ENCODE measurements at regions not wholly inside any gene's neighbourhood (a gene's known extent, or its start where the extent isn't known, plus 50 kb on each side); places are given as distances from the start of the nearest gene placed in this dataset.

GRCh38 chr2:67479261-67479660 is 82.1 kb downstream of the ETAA1 start:
- CTCF ChIA-PET (ENCODE audit: low intra/inter-chr PET ratio, low total read pairs): no interaction called here
- H3K9me3 ChIP-seq (ENCODE audit: low read length): no peaks in the 10 kb centered on the region
- no peak overlapping the region for H3K9ac ChIP-seq (ENCODE audit: insufficient read depth, low read depth, low read length)
- 2% methylated on average over 1 of the region's 1 CpG for WGBS (ENCODE audit: low lambda C conversion rate)
- intact Hi-C loops (cut with micrococcal nuclease; ENCODE audit: unreplicated experiment): loop anchor here (5.0 kb wide), 2 partner anchors 368 to 553 kb away; no protein-coding TSS in a partner anchor
- H3K4me2 ChIP-seq (ENCODE audit: low read depth, low read length): no peak overlapping the region
- H3K27ac ChIP-seq (ENCODE audit: extremely low read length, insufficient read depth, low read length): no peak overlapping the region
- BruUV-seq (replicated peaks): no TSS peak
- H3K27me3 ChIP-seq (ENCODE audit: control insufficient read depth in 1 of 2, insufficient read depth in 2 of 2, low read length in 2 of 2): no peaks in the 10 kb centered on the region; a peak in 1 of 5 replicates
- H4K20me1 ChIP-seq (ENCODE audit: insufficient read depth, low read length): no peaks in the 10 kb centered on the region
- POLR2A ChIA-PET: no interaction called here
- in situ Hi-C loops (cut with HindIII; ENCODE audit: extremely low pct_ligation_motif_present, low pct_unique_long_range_greater_than_20kb): no loop called here
- H3K4me1 ChIP-seq (ENCODE audit: insufficient read depth, low read length): no peaks in the 10 kb centered on the region
- no peak overlapping the region for H3K4me3 ChIP-seq (replicated peaks in 1 of 3; ENCODE audit: insufficient read depth in 1 of 3, low read depth in 2 of 3, low read length in 3 of 3)
- FAIRE-seq: no peak
- H2AFZ ChIP-seq (ENCODE audit: low read length): no peak overlapping the region
- no peaks in the 10 kb centered on the region for H3K36me3 ChIP-seq (replicated peaks in 1 of 2; ENCODE audit: control insufficient read depth in 1 of 2, insufficient read depth in 2 of 2, low read length in 2 of 2)
- no peak for TF ChIP-seq ZNF562 (CRISPR knock-in tag; IDR thresholded peaks at IDR 0.05; ENCODE audit: borderline replicate concordance)
- TF ChIP-seq ZNF530 (CRISPR knock-in tag; IDR thresholded peaks at IDR 0.05; ENCODE audit: low read depth): no peak
- no peak for TF ChIP-seq SALL2 (CRISPR knock-in tag; IDR thresholded peaks at IDR 0.05)
- no peak for TF ChIP-seq KLF16 (CRISPR knock-in tag; IDR thresholded peaks at IDR 0.05)
- TF ChIP-seq ZNF17 (CRISPR knock-in tag; IDR thresholded peaks at IDR 0.05): no peak
- no peak for TF ChIP-seq ZFP62 (CRISPR knock-in tag; IDR thresholded peaks at IDR 0.05)
- no peak for TF ChIP-seq ZNF513 (CRISPR knock-in tag; conservative IDR thresholded peaks at IDR 0.05)
- TF ChIP-seq ZFP36L1 (CRISPR knock-in tag; IDR thresholded peaks at IDR 0.05): no peak
- TF ChIP-seq KDM5A (IDR thresholded peaks at IDR 0.05; ENCODE audit: borderline replicate concordance, low read length): no peak
- TF ChIP-seq RNF2 (conservative IDR thresholded peaks at IDR 0.05; ENCODE audit: low read depth): no peak
- H3K79me2 ChIP-seq (ENCODE audit: insufficient read depth, low read length): no peaks in the 10 kb centered on the region
- no peak for ATAC-seq
- no peak for DNase-seq (ENCODE audit: low spot score)
